Liver (tissue), 8 donors: ENCODE measurements at regions not wholly inside any gene's neighbourhood (a gene's known extent, or its start where the extent isn't known, plus 50 kb on each side); places are given as distances from the start of the nearest gene placed in this dataset.

Experiments
- DNase-seq: peaks from one replicate; pipeline ENCODE4 v3.0.0-alpha.2; 2017; ENCODE audit warnings: low spot score
- H3K27ac ChIP-seq, 2 donors: one replicate each; pipeline ENCODE4 v1.7.0; 2013; ENCODE audit warnings: inconsistent platforms in 2 of 2, low read length in 2 of 2, control low read depth in 1 of 2, low read depth in 1 of 2, mild to moderate bottlenecking in 1 of 2
- H3K27me3 ChIP-seq, 4 donors: one replicate each; pipeline versions ENCODE4 v1.6.1 to v1.7.0; 2013; ENCODE audit warnings: low read length in 3 of 4, inconsistent platforms in 1 of 4, mild to moderate bottlenecking in 1 of 4, moderate library complexity in 1 of 4; ENCODE audit not compliant: control insufficient read depth in 4 of 4, insufficient read depth in 4 of 4
- H3K36me3 ChIP-seq, 4 donors: one replicate each; pipeline versions ENCODE4 v1.6.1 to v1.7.0; 2013; ENCODE audit warnings: low read length in 3 of 4, mild to moderate bottlenecking in 3 of 4, low read depth in 1 of 4, moderate library complexity in 1 of 4; ENCODE audit not compliant: control insufficient read depth in 4 of 4, insufficient read depth in 3 of 4
- H3K4me1 ChIP-seq, 4 donors: one replicate each; pipeline versions ENCODE4 v1.6.1 to v1.7.0; 2013; ENCODE audit warnings: low read length in 3 of 4, mild to moderate bottlenecking in 3 of 4, moderate library complexity in 1 of 4; ENCODE audit not compliant: control insufficient read depth in 4 of 4, insufficient read depth in 4 of 4
- H3K4me3 ChIP-seq, 3 donors: one replicate each; pipeline versions ENCODE4 v1.6.1 to v1.7.0; 2013; ENCODE audit warnings: low read length in 3 of 3, control low read depth in 1 of 3, low read depth in 1 of 3, mild to moderate bottlenecking in 1 of 3
- H3K9ac ChIP-seq, 2 donors: one replicate each; pipeline ENCODE4 v1.7.0; 2013; ENCODE audit warnings: low read length in 2 of 2, mild to moderate bottlenecking in 2 of 2, moderate library complexity in 2 of 2, control low read depth in 1 of 2, low read depth in 1 of 2
- H3K9me3 ChIP-seq, 4 donors: one replicate each; pipeline versions ENCODE4 v1.6.1 to v1.7.0; 2013; ENCODE audit warnings: low read length in 3 of 4; ENCODE audit not compliant: control insufficient read depth in 4 of 4
- ATF3 ChIP-seq: IDR thresholded peaks from 2 replicates; pipeline ENCODE4 v1.6.1; 2016; ENCODE audit warnings: antibody characterized with exemption
- CTCF ChIP-seq: fragments of 150-350 bp; IDR thresholded peaks from 2 replicates; pipeline ENCODE4 v1.5.1; 2017; ENCODE audit warnings: improper control_type of control experiment, low read depth, low read length; ENCODE audit not compliant: missing input control
- EGR1 ChIP-seq, 2 donors: IDR thresholded peaks; 2 replicates each; pipeline ENCODE4 v1.6.1; 2016 to 2018; ENCODE audit warnings: antibody characterized with exemption in 2 of 2, low read depth in 2 of 2
- FOXA1 ChIP-seq: IDR thresholded peaks from 2 replicates; pipeline ENCODE4 v1.6.1; 2016; ENCODE audit warnings: antibody characterized with exemption
- FOXA2 ChIP-seq: IDR thresholded peaks from 2 replicates; pipeline ENCODE4 v1.6.1; 2016; ENCODE audit warnings: antibody characterized with exemption
- HNF4G ChIP-seq: IDR thresholded peaks from 2 replicates; pipeline ENCODE4 v1.6.1; 2016; ENCODE audit warnings: antibody characterized with exemption
- JUND ChIP-seq, 2 donors: IDR thresholded peaks; 2 replicates each; pipeline ENCODE4 v1.6.1; 2016; ENCODE audit warnings: antibody characterized with exemption in 2 of 2
- MAX ChIP-seq: IDR thresholded peaks from 2 replicates; pipeline ENCODE4 v1.6.1; 2016; ENCODE audit warnings: antibody characterized with exemption
- NR2F2 ChIP-seq: IDR thresholded peaks from 2 replicates; pipeline ENCODE4 v1.6.1; 2016; ENCODE audit warnings: antibody characterized with exemption
- RAD21 ChIP-seq, 2 donors: IDR thresholded peaks; 2 replicates each; pipeline ENCODE4 v1.6.1; 2016; ENCODE audit warnings: antibody characterized with exemption in 2 of 2, mild to moderate bottlenecking in 2 of 2
- REST ChIP-seq: IDR thresholded peaks from 2 replicates; pipeline ENCODE4 v1.6.1; 2016; ENCODE audit warnings: antibody characterized with exemption, mild to moderate bottlenecking
- RXRA ChIP-seq, 2 donors: IDR thresholded peaks; 2 replicates each; pipeline ENCODE4 v1.6.1; 2017 to 2018; ENCODE audit warnings: antibody characterized with exemption in 2 of 2, mild to moderate bottlenecking in 1 of 2
- SP1 ChIP-seq: IDR thresholded peaks from 2 replicates; pipeline ENCODE4 v1.6.1; 2018; ENCODE audit warnings: antibody characterized with exemption, mild to moderate bottlenecking
- TAF1 ChIP-seq: conservative IDR thresholded peaks from 2 replicates; pipeline ENCODE4 v1.6.1; 2016; ENCODE audit warnings: antibody characterized with exemption, mild to moderate bottlenecking
- ZBTB33 ChIP-seq: IDR thresholded peaks from 2 replicates; pipeline ENCODE4 v1.6.1; 2016; ENCODE audit warnings: antibody characterized with exemption
- WGBS: extraction: QIAGEN DNeasy Blood & Tissue Kit; methylation state at CpG from one replicate; pipeline ENCODE4 v1.1.7; 2013; 5-methylcytosine and 5-hydroxymethylcytosine counted together
- donor health status: healthy.
- donor health status: healthy.
- donor health status: healthy.
- donor health status: healthy.
- donor health status: healthy.

GRCh38 chr2:75277111-75277510 is 77.8 kb upstream of the TACR1 start:
- Histone ChIP-seq H3K36me3 (no peaks in the 10 kb centered on the region), H3K4me3 (no peak overlapping the region), H3K9me3 (no peaks in the 10 kb centered on the region), H3K27ac (no peak overlapping the region), H3K27me3 (peaks cover 0 to 3% (median 0%) of the 10 kb centered on the region in 4 donors), H3K4me1 (no peaks in the 10 kb centered on the region), H3K9ac (no peak overlapping the region)
- no peak for DNase-seq
- TF ChIP-seq EGR1 (IDR thresholded peaks at IDR 0.05; ENCODE audit: low read depth in 2 of 2): no peak
- TF ChIP-seq FOXA2: no peak
- no peak for TF ChIP-seq JUND (IDR thresholded peaks at IDR 0.05)
- TF ChIP-seq ZBTB33: no peak
- no peak for TF ChIP-seq TAF1
- no peak for TF ChIP-seq SP1
- no peak for TF ChIP-seq MAX
- TF ChIP-seq HNF4G: no peak
- no peak for TF ChIP-seq RXRA (IDR thresholded peaks at IDR 0.05)
- TF ChIP-seq FOXA1: no peak
- TF ChIP-seq NR2F2: no peak
- TF ChIP-seq REST: no peak
- no peak for TF ChIP-seq CTCF

GRCh38 chr2:75276093-75277029 is 77.0 kb upstream of the TACR1 start:
- 59% methylated on average over 8 of the region's 8 CpGs for WGBS
- Histone ChIP-seq H3K36me3 (no peaks in the 10 kb centered on the region), H3K4me1 (no peaks in the 10 kb centered on the region), H3K27me3 (peaks cover 0 to 3% (median 0%) of the 10 kb centered on the region in 4 donors), H3K4me3 (no peak overlapping the region), H3K27ac (no peak overlapping the region), H3K9ac (no peak overlapping the region), H3K9me3 (no peaks in the 10 kb centered on the region)
- no peak for DNase-seq
- no peak for TF ChIP-seq HNF4G
- TF ChIP-seq CTCF: no peak
- no peak for TF ChIP-seq REST
- TF ChIP-seq ATF3: no peak
- TF ChIP-seq JUND (IDR thresholded peaks at IDR 0.05): no peak
- TF ChIP-seq SP1: no peak
- TF ChIP-seq NR2F2: no peak
- TF ChIP-seq RAD21 (IDR thresholded peaks at IDR 0.05): no peak
